ENCODE measurements at regions not wholly inside any gene's neighbourhood (a gene's known extent, or its start where the extent isn't known, plus 50 kb on each side); places are given as distances from the start of the nearest gene placed in this dataset.

DNA sequence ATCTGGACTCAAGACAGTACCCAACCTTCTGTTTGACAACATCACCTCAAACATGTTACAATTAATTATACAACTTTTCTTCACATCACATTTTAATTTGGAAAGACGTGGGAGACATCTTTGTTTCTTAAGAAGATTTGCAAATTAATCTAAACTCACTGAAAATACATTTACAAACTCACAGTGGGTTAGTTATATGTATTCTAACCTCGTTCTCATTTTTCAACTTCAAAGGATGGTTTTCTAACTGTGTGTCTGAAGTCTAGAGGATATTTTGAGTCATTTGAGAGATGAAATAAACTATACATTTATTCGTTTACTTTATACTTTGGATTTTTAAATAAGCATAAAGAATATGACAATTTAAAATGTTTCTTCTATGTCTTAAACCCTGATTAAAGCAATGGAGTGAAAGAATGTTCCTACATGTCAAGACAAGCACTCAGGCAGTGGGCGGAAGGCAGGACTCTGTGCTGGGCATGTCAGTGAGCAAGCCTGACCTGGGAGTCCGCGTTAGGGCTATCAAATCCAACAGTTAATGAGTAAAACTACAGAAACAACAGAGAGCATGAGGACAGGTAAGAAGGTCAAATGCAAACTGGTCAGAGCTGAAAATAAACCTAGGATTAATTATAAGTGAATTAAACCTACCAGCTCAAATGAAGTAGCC, 76.5 kb upstream of the CTTNBP2NL start:
- no peak for DNase-seq

- DNase-seq = no peak
Observed at GRCh38 chr1:112320058-112320457, 76.0 kb upstream of the CTTNBP2NL start.

DNA sequence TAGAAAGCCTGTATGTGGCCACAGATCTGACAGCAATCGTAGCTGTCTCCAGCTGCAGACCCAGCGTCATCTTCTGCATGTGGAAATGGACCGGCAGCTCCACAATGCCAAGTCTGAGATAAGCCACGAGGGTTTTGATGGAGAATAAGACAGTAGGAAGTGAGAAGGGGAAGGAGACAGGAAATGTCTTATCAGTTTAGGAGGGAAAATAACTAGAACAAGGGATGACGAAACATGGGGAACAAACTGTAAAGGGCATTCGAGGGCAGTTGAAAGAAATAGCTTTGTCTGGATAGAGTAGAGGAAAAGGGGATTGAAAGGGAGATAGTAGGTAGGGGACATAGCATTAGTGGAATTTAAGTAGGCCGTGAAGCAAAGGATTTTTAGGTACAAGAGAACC, 74.0 kb upstream of the CTTNBP2NL start:
- DNase-seq = no peak

DNA sequence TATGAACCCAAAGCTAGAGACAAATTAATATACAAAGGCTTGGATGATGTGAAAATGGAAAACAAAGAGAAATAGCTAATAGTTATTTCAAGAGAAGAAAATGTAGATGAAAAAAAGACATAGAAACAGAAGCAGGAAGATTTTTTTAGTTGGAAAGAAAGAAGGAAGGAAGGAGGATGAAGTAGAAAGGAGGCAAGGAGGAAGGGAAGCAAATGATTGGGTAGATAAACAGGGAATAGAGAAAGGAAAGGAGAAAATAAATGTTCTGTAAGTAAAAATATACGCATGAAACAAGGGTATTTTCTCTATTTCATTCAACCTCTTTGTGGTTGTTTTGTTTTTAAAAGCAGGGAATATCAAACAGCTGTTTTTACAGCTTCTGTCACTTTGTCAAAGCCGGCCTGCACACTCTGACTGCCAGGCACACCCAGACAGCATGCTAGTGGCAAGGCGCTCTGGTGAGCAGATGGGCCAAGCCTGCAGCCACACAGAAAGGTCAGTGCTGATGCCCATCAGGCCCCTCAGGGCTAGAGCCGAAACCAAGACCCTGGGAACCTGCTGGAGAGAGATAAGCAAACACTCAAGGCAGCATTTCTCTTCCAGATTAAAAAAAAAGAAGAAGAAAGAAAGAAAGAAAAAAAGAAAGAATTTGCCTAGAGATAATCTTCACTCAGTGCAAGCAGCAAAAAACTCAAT, 72.9 kb upstream of the CTTNBP2NL start:
- DNase-seq = no peak

DNA sequence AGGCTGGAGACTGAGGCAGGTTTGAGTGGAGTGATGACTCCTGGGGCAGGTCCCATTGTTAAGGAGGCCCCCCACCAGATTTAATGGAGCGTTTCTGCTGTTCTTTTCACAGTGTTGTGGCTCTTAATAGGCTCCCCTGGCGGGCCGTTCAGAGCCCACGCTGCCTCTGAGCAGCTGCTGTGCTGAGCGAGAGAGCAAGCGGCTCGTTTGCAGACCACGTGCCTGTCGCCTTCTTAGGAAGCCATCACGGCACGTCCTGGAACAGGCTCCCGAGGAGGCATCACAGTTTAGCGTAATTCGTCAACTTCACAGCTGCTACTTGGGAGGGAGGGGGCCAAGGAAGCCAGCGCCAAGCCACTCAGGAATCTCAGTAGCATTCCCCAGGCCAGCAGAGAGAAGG, 70.5 kb upstream of the CTTNBP2NL start:
- no peak for DNase-seq

DNA sequence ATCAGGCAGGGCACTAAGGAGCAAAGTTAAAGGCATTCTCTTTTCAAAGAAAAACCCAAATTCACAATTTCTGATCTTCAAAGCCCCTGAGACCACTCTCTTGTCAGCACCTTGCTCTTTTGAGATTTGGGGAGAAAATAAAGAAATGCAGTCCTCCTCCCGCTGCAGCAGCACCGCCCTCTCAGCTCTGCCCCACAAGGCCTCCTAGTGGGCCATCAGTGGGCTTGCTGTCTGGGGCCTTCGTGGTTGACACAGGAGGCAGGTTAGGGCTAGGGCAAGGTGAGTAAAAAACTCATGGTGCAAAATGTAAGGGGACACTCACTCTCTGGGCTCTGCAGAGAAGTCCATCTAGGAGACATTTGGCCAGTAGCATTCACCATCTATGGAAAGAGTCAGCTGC, 67.4 kb upstream of the CTTNBP2NL start:
- DNase-seq = no peak

DNA sequence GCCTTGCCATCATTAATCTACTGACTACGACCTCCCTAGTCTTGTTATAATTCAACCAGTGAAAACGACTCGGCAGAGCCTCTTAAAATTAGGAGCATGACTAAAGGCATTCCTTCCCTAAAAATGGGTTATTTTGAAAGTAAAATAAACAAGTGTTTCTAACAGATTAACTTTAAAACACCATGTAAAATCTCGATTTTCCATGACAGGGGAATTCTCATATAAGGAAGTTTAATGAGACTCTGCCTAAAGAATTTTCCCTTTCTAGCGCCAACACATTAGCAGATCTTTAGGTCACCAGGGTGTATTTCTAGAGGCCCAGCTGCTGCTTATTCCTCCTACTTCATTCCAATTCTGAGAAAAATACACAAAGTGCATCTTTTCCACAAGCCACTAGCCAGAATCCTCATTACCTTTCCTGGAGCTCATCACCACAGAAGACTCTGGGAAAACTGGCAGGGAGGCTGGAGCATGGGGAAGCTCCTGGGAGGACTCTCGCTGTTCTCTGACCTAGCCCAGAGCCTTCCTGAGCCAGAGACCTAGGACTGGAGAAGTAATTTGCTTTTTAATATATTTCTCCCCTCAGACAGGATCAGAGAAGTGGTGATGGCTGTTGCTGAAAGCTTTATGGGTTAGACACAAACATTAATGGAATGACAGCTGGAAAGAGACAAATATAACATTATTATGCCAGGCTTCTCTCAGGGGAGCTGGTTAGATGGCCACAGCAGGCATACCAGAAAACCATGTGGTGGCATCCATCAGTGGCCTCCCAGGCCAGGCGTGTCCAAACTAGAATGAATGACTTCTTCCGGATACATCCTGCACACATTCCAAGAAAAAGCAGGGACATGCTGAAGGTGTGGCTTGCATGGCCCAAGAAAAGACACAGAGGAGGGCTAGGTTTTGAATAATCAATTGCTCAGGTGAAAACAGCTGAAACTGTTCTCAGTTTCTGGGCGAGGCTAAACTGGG, 63.6 kb upstream of the CTTNBP2NL start:
- no peak for DNase-seq

DNA sequence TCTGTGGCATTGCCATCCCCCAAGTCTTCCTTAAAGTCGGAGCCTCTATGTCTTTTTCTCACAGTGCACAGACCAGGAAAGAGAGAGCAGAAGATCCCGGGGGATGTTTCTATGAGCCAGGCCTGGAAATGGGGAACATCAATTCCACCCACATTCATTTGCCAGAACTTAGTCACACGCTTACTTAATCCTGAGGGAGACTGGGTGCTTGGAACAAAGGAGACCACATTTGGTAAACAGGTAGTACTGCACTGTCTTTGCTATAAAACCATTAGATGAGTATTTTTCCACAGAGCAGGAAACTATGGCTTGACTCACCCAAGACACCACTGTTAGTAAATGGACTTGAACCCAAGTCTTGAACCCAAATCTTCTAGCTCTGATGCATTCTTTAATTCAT, 60.7 kb upstream of the CTTNBP2NL start:
- no peak for DNase-seq

- no peak for DNase-seq
Observed at GRCh38 chr1:112337028-112337531, 58.9 kb upstream of the CTTNBP2NL start.

GRCh38 chr1:112341986-112342385, 54.0 kb upstream of the CTTNBP2NL start:
- no peak for DNase-seq

DNA sequence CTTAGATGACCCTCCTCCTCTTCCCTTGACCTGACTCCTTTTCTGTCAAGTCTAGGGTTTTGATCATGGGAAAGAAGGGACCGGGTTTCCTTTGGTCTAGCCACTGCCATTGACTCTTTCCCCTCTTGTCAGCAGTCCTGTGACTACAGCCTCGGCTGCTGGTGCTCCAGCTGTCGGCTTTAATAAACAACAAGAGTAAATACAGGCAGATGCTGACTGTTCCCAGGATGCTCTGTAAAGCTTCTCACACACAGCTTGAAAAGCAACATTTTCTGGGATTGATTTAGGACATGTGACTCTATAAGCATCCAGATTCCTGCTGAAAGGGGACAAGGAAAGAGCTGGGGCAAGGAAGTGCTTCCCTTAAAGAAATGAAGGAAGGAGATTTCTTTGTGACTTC, 53.5 kb upstream of the CTTNBP2NL start:
- DNase-seq = no peak

GRCh38 chr1:112344754-112345423, 51.1 kb upstream of the CTTNBP2NL start:
- DNase-seq = no peak
